GM18951 (cell line): ENCODE measurements at regions not wholly inside any gene's neighbourhood (a gene's known extent, or its start where the extent isn't known, plus 50 kb on each side); places are given as distances from the start of the nearest gene placed in this dataset.

Experiments used
- in situ Hi-C: fragments of 300-500 bp; cut with MboI; formaldehyde crosslinking; loops from one replicate; pipeline ENCODE4 v1.12.0; 2022; ENCODE audit warnings: low sequenced_read_pairs, mixed read lengths, inconsistent platforms; ENCODE audit not compliant: unreplicated experiment

DNA sequence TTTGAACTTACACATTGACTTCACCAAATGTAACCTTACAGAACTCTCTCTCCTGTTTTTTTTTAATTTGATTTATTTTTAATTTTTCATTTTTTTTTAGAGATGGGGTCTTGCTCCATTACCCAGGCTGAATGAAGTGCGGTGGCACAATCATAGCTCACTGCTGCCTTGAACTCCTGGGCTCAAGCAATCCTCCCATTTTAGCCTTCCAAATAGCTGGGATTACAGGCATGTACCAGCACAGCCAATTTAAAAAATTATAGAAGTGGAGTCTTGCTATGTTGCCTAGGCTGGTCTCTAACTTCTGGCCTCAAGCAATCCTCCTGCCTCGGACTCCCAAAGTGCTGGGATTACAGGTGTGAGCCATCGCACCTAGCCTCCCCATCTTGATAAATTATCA lies 2889.7 kb upstream of the OR11H1 start:
- in situ Hi-C loops = loop anchor here (25.0 kb wide), 1 partner anchor 1301 kb away; no protein-coding TSS in a partner anchor
